ENCODE measurements at regions not wholly inside any gene's neighbourhood (a gene's known extent, or its start where the extent isn't known, plus 50 kb on each side); places are given as distances from the start of the nearest gene placed in this dataset.

DNA sequence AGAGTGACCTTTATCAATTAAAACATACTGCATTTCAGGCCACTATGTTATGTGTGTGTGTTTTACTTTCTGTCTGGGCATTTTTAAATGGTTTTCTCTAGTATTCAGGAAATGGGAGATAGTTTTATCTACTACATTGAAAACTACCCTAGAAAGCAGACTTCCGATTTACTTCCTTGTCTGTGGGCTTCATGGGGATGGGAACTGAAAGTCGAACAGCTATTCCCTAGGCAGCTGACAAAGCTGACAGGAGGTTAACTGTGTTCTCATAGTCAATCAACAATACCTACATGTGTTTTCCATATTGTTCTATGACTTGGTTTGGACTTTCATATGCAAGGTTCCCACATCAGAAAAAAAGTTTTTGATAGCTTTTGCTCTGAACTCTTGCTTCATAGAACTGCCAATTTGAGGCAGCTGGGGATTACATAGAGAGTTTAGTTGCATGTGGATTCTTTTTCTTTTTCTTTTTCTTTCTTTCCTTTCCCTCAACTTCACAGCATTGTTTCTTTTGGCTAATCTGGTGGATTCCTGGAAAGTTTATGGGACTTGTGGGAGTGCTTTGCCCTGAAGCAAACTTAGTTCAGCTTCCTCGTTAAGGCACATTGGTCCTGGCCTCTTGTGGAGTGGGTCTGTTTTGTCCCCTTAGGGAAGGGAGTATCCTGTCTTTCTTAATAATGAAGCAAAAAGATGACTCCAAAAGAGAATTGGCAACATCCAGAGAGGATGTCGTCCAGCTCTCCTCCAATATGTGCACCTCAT lies 327.1 kb upstream of the GIMD1 start:
- Histone ChIP-seq H3K4me1 (ENCODE audit: insufficient read depth, low read length, poor library complexity, severe bottlenecking) (no peaks in the 10 kb centered on the region), H3K36me3 (ENCODE audit: insufficient read depth, low read length, poor library complexity, severe bottlenecking) (no peaks in the 10 kb centered on the region), H3K27me3 (replicated peaks; ENCODE audit: insufficient read depth, low read depth, low read length, poor library complexity) (no peaks in the 10 kb centered on the region), H3K27ac (ENCODE audit: low read depth, low read length, poor library complexity, severe bottlenecking) (no peak overlapping the region), H3K4me3 (ENCODE audit: low read depth, low read length, poor library complexity, severe bottlenecking) (no peak overlapping the region), H3K9me3 (ENCODE audit: low read depth, low read length, poor library complexity, severe bottlenecking) (no peaks in the 10 kb centered on the region)
- TF ChIP-seq EZH2 (IDR thresholded peaks at IDR 0.05; ENCODE audit: borderline replicate concordance, low read depth, low read length, poor library complexity, severe bottlenecking): no peak
- TF ChIP-seq, protein P1, sequence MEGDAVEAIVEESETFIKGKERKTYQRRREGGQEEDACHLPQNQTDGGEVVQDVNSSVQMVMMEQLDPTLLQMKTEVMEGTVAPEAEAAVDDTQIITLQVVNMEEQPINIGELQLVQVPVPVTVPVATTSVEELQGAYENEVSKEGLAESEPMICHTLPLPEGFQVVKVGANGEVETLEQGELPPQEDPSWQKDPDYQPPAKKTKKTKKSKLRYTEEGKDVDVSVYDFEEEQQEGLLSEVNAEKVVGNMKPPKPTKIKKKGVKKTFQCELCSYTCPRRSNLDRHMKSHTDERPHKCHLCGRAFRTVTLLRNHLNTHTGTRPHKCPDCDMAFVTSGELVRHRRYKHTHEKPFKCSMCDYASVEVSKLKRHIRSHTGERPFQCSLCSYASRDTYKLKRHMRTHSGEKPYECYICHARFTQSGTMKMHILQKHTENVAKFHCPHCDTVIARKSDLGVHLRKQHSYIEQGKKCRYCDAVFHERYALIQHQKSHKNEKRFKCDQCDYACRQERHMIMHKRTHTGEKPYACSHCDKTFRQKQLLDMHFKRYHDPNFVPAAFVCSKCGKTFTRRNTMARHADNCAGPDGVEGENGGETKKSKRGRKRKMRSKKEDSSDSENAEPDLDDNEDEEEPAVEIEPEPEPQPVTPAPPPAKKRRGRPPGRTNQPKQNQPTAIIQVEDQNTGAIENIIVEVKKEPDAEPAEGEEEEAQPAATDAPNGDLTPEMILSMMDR (conservative IDR thresholded peaks at IDR 0.05; ENCODE audit: low read depth, low read length): no peak
- intact Hi-C loops (cut with micrococcal nuclease; ENCODE audit: unreplicated experiment): no loop called here
- DNase-seq (ENCODE audit: low spot score): no peak
- POLR2A ChIA-PET (ENCODE audit: low non-redundant PET): no interaction called here
- CTCF ChIA-PET: no interaction called here
- no TSS peak for BruUV-seq (replicated peaks)

DNA sequence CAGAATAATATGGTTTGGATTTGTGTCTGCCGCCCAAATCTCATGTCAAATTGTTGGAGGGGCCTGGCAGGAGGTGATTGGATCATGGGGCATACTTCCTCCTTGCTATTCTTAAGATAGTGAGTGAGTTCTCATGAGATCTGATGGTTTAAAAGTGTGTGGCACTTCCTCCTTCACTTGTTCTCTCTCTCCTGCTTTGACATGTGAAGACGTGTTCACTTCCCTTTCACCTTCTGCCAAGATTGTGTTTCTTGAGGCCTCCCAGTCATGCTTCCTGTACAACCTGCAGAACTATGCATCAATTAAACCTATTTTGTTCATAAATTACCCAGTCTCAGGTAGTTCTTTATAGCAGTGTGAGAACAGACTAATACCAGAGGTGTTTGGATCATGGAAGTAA lies 325.7 kb upstream of the GIMD1 start:
- no peaks in the 10 kb centered on the region for H3K27me3 ChIP-seq (replicated peaks; ENCODE audit: insufficient read depth, low read depth, low read length, poor library complexity)
- H3K9me3 ChIP-seq (ENCODE audit: low read depth, low read length, poor library complexity, severe bottlenecking): no peaks in the 10 kb centered on the region
- no peaks in the 10 kb centered on the region for H3K4me1 ChIP-seq (ENCODE audit: insufficient read depth, low read length, poor library complexity, severe bottlenecking)
- no peak overlapping the region for H3K27ac ChIP-seq (ENCODE audit: low read depth, low read length, poor library complexity, severe bottlenecking)
- H3K4me3 ChIP-seq (ENCODE audit: low read depth, low read length, poor library complexity, severe bottlenecking): no peak overlapping the region
- TF ChIP-seq, protein P1 (conservative IDR thresholded peaks at IDR 0.05; ENCODE audit: low read depth, low read length): no peak
- no peak for TF ChIP-seq EZH2 (IDR thresholded peaks at IDR 0.05; ENCODE audit: borderline replicate concordance, low read depth, low read length, poor library complexity, severe bottlenecking)
- no peak for DNase-seq (ENCODE audit: low spot score)
- ChIA-PET CTCF (no interaction called here), POLR2A (ENCODE audit: low non-redundant PET) (no interaction called here)
- H3K36me3 ChIP-seq (ENCODE audit: insufficient read depth, low read length, poor library complexity, severe bottlenecking): no peaks in the 10 kb centered on the region
- BruUV-seq (replicated peaks): no TSS peak
- intact Hi-C loops (cut with micrococcal nuclease; ENCODE audit: unreplicated experiment): no loop called here

DNA sequence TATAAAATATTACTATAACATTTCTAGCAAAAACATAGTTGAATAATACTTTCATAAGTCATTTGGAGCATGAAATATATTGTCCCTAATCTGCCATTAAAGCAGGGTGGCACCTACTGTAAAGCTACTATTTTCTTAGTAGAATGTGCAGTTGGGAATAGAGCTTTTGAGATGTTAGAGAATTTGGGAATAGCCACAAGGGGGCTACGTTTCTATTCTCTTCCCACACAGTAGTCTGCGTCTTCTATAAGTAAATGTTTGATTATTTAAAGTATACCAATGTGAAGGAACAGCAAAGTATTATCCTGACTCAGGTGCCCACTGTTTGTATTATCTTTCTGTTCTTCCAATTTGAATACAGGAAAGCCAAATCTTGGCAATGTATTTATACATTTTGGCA lies 323.2 kb upstream of the GIMD1 start:
- BruUV-seq (replicated peaks): no TSS peak
- H3K27me3 ChIP-seq (replicated peaks; ENCODE audit: insufficient read depth, low read depth, low read length, poor library complexity): no peaks in the 10 kb centered on the region
- H3K4me1 ChIP-seq (ENCODE audit: insufficient read depth, low read length, poor library complexity, severe bottlenecking): no peaks in the 10 kb centered on the region
- TF ChIP-seq, protein P1 (conservative IDR thresholded peaks at IDR 0.05; ENCODE audit: low read depth, low read length): peak; percentile 51
- TF ChIP-seq EZH2 (IDR thresholded peaks at IDR 0.05; ENCODE audit: borderline replicate concordance, low read depth, low read length, poor library complexity, severe bottlenecking): no peak
- H3K9me3 ChIP-seq (ENCODE audit: low read depth, low read length, poor library complexity, severe bottlenecking): no peaks in the 10 kb centered on the region
- no peaks in the 10 kb centered on the region for H3K36me3 ChIP-seq (ENCODE audit: insufficient read depth, low read length, poor library complexity, severe bottlenecking)
- peak; percentile 38 for DNase-seq (ENCODE audit: low spot score)
- no peak overlapping the region for H3K4me3 ChIP-seq (ENCODE audit: low read depth, low read length, poor library complexity, severe bottlenecking)
- H3K27ac ChIP-seq (ENCODE audit: low read depth, low read length, poor library complexity, severe bottlenecking): no peak overlapping the region
- ChIA-PET POLR2A (ENCODE audit: low non-redundant PET) (no interaction called here), CTCF (interaction anchor here (0.8 kb wide), 1 partner anchor 207 kb away, joined by 4 read pairs; no protein-coding TSS in a partner anchor)
- intact Hi-C loops (cut with micrococcal nuclease; ENCODE audit: unreplicated experiment): no loop called here
